ENCODE measurements at regions not wholly inside any gene's neighbourhood (a gene's known extent, or its start where the extent isn't known, plus 50 kb on each side); places are given as distances from the start of the nearest gene placed in this dataset.

DNA sequence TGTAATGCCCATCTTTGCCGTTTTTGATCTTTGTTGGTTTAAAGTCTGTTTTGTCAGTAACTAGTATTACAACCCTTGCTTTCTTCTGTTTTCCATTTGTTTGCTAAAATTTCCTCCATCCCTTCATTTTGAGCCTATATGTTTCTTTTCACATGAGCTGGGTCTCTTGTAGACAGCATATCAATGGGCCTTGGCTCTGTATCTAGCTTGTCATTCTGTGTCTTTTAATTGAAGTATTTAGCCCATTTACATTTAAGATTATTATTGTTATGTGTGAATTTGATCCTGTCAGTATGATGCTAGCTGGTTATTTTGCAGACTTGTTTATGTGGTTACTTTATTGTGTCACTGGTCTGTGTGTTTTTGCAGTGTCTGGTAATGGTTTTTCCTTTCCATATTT lies 913.2 kb downstream of the TRHDE start:
- TF ChIP-seq, protein P1, sequence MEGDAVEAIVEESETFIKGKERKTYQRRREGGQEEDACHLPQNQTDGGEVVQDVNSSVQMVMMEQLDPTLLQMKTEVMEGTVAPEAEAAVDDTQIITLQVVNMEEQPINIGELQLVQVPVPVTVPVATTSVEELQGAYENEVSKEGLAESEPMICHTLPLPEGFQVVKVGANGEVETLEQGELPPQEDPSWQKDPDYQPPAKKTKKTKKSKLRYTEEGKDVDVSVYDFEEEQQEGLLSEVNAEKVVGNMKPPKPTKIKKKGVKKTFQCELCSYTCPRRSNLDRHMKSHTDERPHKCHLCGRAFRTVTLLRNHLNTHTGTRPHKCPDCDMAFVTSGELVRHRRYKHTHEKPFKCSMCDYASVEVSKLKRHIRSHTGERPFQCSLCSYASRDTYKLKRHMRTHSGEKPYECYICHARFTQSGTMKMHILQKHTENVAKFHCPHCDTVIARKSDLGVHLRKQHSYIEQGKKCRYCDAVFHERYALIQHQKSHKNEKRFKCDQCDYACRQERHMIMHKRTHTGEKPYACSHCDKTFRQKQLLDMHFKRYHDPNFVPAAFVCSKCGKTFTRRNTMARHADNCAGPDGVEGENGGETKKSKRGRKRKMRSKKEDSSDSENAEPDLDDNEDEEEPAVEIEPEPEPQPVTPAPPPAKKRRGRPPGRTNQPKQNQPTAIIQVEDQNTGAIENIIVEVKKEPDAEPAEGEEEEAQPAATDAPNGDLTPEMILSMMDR (IDR thresholded peaks at IDR 0.05; ENCODE audit: low read depth, low read length, missing control alignments): no peak
- H3K4me3 ChIP-seq (ENCODE audit: low read depth, low read length): no peak overlapping the region
- DNase-seq (ENCODE audit: low read depth): no peak
- in situ Hi-C loops (cut with HindIII; ENCODE audit: low sequenced_read_pairs): no loop called here

DNA sequence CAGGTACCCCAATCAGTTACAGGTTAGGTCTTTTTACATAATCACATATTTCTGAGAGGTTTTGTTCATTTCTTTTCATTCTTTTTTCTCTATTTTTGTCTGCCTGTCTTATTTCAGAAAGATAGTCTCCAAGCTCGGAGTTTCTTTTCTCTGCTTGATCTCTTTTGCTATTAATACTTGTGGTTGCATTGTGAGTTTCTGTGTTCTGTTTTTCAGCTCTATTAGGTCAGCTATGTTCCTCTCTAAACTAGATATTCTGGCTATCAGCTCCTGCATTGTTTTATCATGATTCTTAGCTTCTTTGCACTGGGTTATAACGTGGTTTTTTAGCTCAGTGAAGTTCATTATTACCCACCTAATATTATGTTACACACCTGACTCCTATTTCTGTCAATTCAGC lies 914.1 kb downstream of the TRHDE start:
- no peak for DNase-seq (ENCODE audit: low read depth)
- TF ChIP-seq, protein P1 (IDR thresholded peaks at IDR 0.05; ENCODE audit: low read depth, low read length, missing control alignments): no peak
- H3K4me3 ChIP-seq (ENCODE audit: low read depth, low read length): no peak overlapping the region
- in situ Hi-C loops (cut with HindIII; ENCODE audit: low sequenced_read_pairs): no loop called here

DNA sequence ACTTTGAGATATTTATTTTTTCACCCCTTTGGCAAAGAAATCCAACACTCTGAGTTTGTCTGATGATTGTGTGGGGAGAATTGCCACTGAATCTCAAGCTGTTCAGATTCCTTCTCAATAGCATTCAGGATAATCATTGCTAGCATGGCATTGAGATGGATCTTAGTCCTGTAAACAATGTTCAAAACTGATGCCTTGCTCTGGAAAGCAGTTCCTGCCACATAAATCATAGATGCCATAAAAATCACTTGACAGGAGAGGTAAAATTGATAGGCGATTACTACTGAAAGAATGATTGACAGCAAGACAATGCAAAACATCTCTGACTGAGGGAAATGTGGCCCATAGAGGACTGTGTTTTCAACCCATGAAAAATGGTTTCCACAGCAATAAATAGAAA lies 915.6 kb downstream of the TRHDE start:
- H3K4me3 ChIP-seq (ENCODE audit: low read depth, low read length): no peak overlapping the region
- in situ Hi-C loops (cut with HindIII; ENCODE audit: low sequenced_read_pairs): no loop called here
- TF ChIP-seq, protein P1 (IDR thresholded peaks at IDR 0.05; ENCODE audit: low read depth, low read length, missing control alignments): no peak
- DNase-seq (ENCODE audit: low read depth): no peak

DNA sequence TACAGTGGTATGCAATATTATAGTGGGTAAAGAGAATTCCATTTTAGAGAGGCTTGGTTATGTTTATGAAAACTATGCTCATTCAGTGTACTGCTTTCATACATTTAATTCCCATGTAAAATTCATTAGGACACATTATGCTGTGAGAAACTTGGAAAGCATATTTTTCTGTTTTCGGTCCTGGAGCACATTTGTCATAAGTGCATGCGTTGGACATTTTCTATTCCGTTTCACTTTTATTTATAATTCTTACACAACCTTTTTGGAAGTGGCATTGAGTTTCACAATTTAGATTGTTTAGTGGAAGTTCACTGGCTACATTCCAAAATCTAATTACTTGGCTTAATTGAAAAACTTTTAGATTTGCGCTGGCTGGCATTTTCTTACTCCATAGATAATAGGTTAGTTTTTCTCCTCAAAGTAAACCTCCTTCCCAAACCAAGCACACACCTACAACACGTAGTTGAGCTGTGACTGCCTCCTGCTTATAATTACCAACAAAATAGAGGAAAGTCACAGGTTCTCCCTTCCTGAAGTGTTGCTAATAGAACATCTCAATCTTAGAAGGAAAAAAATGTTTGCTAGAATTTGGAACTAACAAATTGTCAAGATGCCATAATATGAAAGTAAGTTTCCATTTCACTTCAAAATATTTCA lies 938.5 kb downstream of the TRHDE start:
- H3K4me3 ChIP-seq (ENCODE audit: low read depth, low read length): no peak overlapping the region
- in situ Hi-C loops (cut with HindIII; ENCODE audit: low sequenced_read_pairs): no loop called here
- TF ChIP-seq, protein P1 (IDR thresholded peaks at IDR 0.05; ENCODE audit: low read depth, low read length, missing control alignments): no peak
- DNase-seq (ENCODE audit: low read depth): no peak

DNA sequence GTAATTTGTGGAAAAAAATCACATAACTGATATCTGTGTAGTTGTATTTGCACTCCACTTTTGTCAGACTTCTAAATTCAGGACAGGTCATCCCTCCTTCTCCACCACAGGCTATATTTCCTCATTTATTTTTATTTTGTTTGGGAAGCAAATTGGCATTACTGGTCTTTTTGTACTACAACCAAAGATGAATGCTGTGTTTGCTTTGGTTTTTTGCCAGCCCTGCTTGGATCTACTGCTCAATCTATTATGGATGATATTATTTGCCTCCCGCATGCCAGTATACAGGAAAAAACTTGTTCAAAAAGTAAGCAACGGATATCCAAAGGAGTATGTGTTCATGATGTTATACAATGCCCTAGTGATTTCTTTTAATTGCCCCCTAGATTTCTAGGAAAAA lies 948.8 kb downstream of the TRHDE start:
- in situ Hi-C loops (cut with HindIII; ENCODE audit: low sequenced_read_pairs): no loop called here
- TF ChIP-seq, protein P1 (IDR thresholded peaks at IDR 0.05; ENCODE audit: low read depth, low read length, missing control alignments): no peak
- DNase-seq (ENCODE audit: low read depth): no peak
- no peak overlapping the region for H3K4me3 ChIP-seq (ENCODE audit: low read depth, low read length)

DNA sequence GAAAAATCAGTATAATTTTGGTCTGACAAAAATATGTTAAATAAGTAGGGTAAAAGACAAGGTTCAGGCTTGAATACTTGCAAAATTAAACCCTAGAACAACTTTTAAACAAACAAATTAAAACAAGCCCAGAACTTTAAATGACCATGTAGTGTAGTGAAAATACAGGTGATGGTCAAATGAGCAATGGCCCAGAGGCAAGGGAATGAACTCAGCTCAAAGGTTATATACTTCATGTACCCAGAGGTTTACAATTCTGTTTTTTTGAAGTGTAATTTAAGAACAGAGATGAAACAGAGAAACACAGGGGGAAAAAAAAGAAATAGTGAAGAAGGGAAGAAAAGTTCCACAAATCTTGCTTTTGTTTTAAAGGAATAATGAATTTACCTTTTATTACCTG lies 949.2 kb downstream of the TRHDE start:
- no peak overlapping the region for H3K4me3 ChIP-seq (ENCODE audit: low read depth, low read length)
- no peak for DNase-seq (ENCODE audit: low read depth)
- in situ Hi-C loops (cut with HindIII; ENCODE audit: low sequenced_read_pairs): no loop called here
- TF ChIP-seq, protein P1 (IDR thresholded peaks at IDR 0.05; ENCODE audit: low read depth, low read length, missing control alignments): no peak
